LNCAP (cell line): ENCODE measurements at regions not wholly inside any gene's neighbourhood (a gene's known extent, or its start where the extent isn't known, plus 50 kb on each side); places are given as distances from the start of the nearest gene placed in this dataset.

ENCODE experiments used
- CTCF ChIP-seq: fragments of 450-650 bp; IDR thresholded peaks from 2 replicates; pipeline ENCODE4 v1.5.1; 2017; ENCODE audit warnings: mild to moderate bottlenecking

GRCh38 chr13:82675024-82675423 is 1207.2 kb downstream of the SLITRK1 start:
- TF ChIP-seq CTCF = no peak

GRCh38 chr13:82674546-82674945 is 1207.7 kb downstream of the SLITRK1 start:
- TF ChIP-seq CTCF = no peak

- no peak for TF ChIP-seq CTCF
These were observed 1210.0 kb downstream of the SLITRK1 start for GRCh38 chr13:82672248-82672647.

GRCh38 chr13:82664183-82664582 is 1218.1 kb downstream of the SLITRK1 start:
- no peak for TF ChIP-seq CTCF

- no peak for TF ChIP-seq CTCF
These were observed 1221.1 kb downstream of the SLITRK1 start for GRCh38 chr13:82661126-82661525.

GRCh38 chr13:82658811-82659210 is 1223.5 kb downstream of the SLITRK1 start:
- no peak for TF ChIP-seq CTCF

GRCh38 chr13:82657471-82657870 is 1224.8 kb downstream of the SLITRK1 start:
- TF ChIP-seq CTCF = no peak
